DND-41 (cell line): ENCODE measurements at regions not wholly inside any gene's neighbourhood (a gene's known extent, or its start where the extent isn't known, plus 50 kb on each side); places are given as distances from the start of the nearest gene placed in this dataset.

Source experiments
- ATAC-seq: fragments of 200-7000 bp; cut with Tn5 transposase; 3 replicates; pipeline ENCODE4 v1.9.1; 2021; ENCODE audit warnings: low read depth; ENCODE audit not compliant: insufficient read depth
- DNase-seq: peaks from one replicate; pipeline ENCODE4 v3.0.0-alpha.2; 2020
- H2AFZ ChIP-seq: 2 replicates; pipeline ENCODE4 v1.6.0; 2012; ENCODE audit warnings: low read depth, low read length
- H3K27ac ChIP-seq: 2 replicates; pipeline ENCODE4 v1.5.1; 2012; ENCODE audit warnings: low read length, inconsistent platforms
- H3K27me3 ChIP-seq: fragments of 200-600 bp; sonication (generic); 2 replicates; pipeline ENCODE4 v1.6.0; 2012; ENCODE audit warnings: low read length, mild to moderate bottlenecking, inconsistent platforms; ENCODE audit not compliant: insufficient read depth, poor library complexity
- H3K36me3 ChIP-seq: 2 replicates; pipeline ENCODE4 v1.5.1; 2012; ENCODE audit warnings: low read length, inconsistent platforms; ENCODE audit not compliant: insufficient read depth
- H3K4me1 ChIP-seq: 2 replicates; pipeline ENCODE4 v1.5.1; 2012; ENCODE audit warnings: mild to moderate bottlenecking, low read length; ENCODE audit not compliant: insufficient read depth
- H3K4me2 ChIP-seq: 2 replicates; pipeline ENCODE4 v1.6.0; 2012; ENCODE audit warnings: mild to moderate bottlenecking, moderate library complexity, low read length, inconsistent platforms; ENCODE audit not compliant: insufficient read depth
- H3K4me3 ChIP-seq, 2 experiments: fragments of 200-600 bp in 1 of 2; shearing (Covaris generic) in 1 of 2; 2 replicates each; pipeline ENCODE4 v1.5.1; 2012 to 2016; ENCODE audit warnings: inconsistent platforms in 2 of 2, low read length in 2 of 2, mild to moderate bottlenecking in 2 of 2, low read depth in 1 of 2, moderate library complexity in 1 of 2
- H3K79me2 ChIP-seq: 2 replicates; pipeline ENCODE4 v1.6.0; 2012; ENCODE audit warnings: low read length, inconsistent platforms; ENCODE audit not compliant: insufficient read depth
- H3K9ac ChIP-seq: 2 replicates; pipeline ENCODE4 v1.6.0; 2012; ENCODE audit warnings: low read depth, mild to moderate bottlenecking, inconsistent platforms, low read length, moderate library complexity
- H3K9me3 ChIP-seq: 2 replicates; pipeline ENCODE4 v1.5.1; 2012; ENCODE audit warnings: low read length, moderate library complexity, mild to moderate bottlenecking, inconsistent platforms; ENCODE audit not compliant: insufficient read depth, severe bottlenecking
- H4K20me1 ChIP-seq: 2 replicates; pipeline ENCODE4 v1.6.0; 2012; ENCODE audit warnings: low read length; ENCODE audit not compliant: insufficient read depth
- EZH2 ChIP-seq: IDR thresholded peaks from 3 replicates; pipeline ENCODE4 v1.6.1; 2012; ENCODE audit warnings: borderline replicate concordance, low read depth, mild to moderate bottlenecking, moderate library complexity, low read length, inconsistent platforms; ENCODE audit not compliant: severe bottlenecking
- TF ChIP-seq, protein P1 (sequence below): IDR thresholded peaks from 2 replicates; pipeline ENCODE4 v1.5.1; 2012; ENCODE audit warnings: borderline replicate concordance, low read length, moderate library complexity, mild to moderate bottlenecking; ENCODE audit not compliant: poor library complexity, severe bottlenecking; ENCODE audit errors: extremely low read depth

- Histone ChIP-seq H3K4me3 (peak overlapping the region; percentile 8 to 55; a peak in 3 of 4 replicates), H3K4me1 (peaks cover 18% of the 10 kb centered on the region), H3K36me3 (no peaks in the 10 kb centered on the region), H3K4me2 (peak overlapping the region; percentile 69), H3K9me3 (no peaks in the 10 kb centered on the region), H3K27ac (peak overlapping the region; percentile 51; the same call in 1 of the 2 replicates), H2AFZ (peak overlapping the region; percentile 74), H3K9ac (peak overlapping the region; percentile 37), H3K79me2 (no peaks in the 10 kb centered on the region), H3K27me3 (no peaks in the 10 kb centered on the region), H4K20me1 (no peaks in the 10 kb centered on the region)
- TF ChIP-seq, protein P1, sequence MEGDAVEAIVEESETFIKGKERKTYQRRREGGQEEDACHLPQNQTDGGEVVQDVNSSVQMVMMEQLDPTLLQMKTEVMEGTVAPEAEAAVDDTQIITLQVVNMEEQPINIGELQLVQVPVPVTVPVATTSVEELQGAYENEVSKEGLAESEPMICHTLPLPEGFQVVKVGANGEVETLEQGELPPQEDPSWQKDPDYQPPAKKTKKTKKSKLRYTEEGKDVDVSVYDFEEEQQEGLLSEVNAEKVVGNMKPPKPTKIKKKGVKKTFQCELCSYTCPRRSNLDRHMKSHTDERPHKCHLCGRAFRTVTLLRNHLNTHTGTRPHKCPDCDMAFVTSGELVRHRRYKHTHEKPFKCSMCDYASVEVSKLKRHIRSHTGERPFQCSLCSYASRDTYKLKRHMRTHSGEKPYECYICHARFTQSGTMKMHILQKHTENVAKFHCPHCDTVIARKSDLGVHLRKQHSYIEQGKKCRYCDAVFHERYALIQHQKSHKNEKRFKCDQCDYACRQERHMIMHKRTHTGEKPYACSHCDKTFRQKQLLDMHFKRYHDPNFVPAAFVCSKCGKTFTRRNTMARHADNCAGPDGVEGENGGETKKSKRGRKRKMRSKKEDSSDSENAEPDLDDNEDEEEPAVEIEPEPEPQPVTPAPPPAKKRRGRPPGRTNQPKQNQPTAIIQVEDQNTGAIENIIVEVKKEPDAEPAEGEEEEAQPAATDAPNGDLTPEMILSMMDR = no peak
- no peak for TF ChIP-seq EZH2
- DNase-seq (no peak), ATAC-seq (peak; percentile 64)
Measured at GRCh38 chr6:122323361-122323760, 76.1 kb upstream of the HSF2 start.

DNA sequence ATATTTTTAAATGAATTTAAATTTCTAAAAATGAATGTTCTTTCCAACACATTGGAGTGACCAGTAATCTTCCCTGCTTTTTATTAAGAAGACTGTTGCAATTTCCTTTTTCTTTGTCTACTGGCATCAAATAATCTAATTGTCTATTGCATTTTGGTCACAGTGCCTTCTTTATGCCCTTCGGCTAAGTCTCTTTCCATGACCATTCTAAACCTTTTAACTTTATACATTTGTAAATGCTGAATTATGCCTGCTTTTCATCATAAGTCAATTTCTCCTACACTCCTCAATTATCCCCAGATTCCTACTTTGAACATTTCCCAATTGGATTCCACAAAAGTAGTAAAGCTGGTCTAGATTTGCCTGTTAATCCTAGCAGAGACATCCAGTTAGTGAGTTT is 69.1 kb upstream of the HSF2 start:
- TF ChIP-seq, protein P1 = no peak
- no peak for TF ChIP-seq EZH2
- Histone ChIP-seq H3K9ac (no peak overlapping the region), H2AFZ (no peak overlapping the region), H3K4me3 (no peak overlapping the region), H3K27me3 (no peaks in the 10 kb centered on the region), H3K9me3 (no peaks in the 10 kb centered on the region), H3K27ac (no peak overlapping the region), H3K36me3 (no peaks in the 10 kb centered on the region), H3K4me1 (no peaks in the 10 kb centered on the region), H4K20me1 (no peaks in the 10 kb centered on the region), H3K79me2 (no peaks in the 10 kb centered on the region), H3K4me2 (no peak overlapping the region)
- DNase-seq (no peak), ATAC-seq (no peak)

GRCh38 chr6:122337645-122338044 is 61.8 kb upstream of the HSF2 start:
- Histone ChIP-seq H3K4me1 (no peaks in the 10 kb centered on the region), H3K36me3 (no peaks in the 10 kb centered on the region), H2AFZ (no peak overlapping the region), H3K9me3 (no peaks in the 10 kb centered on the region), H3K4me2 (no peak overlapping the region), H3K27me3 (no peaks in the 10 kb centered on the region), H3K79me2 (no peaks in the 10 kb centered on the region), H3K27ac (no peak overlapping the region), H3K9ac (no peak overlapping the region), H3K4me3 (no peak overlapping the region), H4K20me1 (no peaks in the 10 kb centered on the region)
- ATAC-seq (no peak), DNase-seq (no peak)
- TF ChIP-seq, protein P1 = no peak
- no peak for TF ChIP-seq EZH2

GRCh38 chr6:122339661-122340060 is 59.8 kb upstream of the HSF2 start:
- Histone ChIP-seq H3K9ac (no peak overlapping the region), H3K4me3 (no peak overlapping the region), H3K79me2 (no peaks in the 10 kb centered on the region), H4K20me1 (no peaks in the 10 kb centered on the region), H3K36me3 (no peaks in the 10 kb centered on the region), H3K9me3 (no peaks in the 10 kb centered on the region), H3K27me3 (no peaks in the 10 kb centered on the region), H3K4me1 (no peaks in the 10 kb centered on the region), H3K4me2 (no peak overlapping the region), H3K27ac (no peak overlapping the region), H2AFZ (no peak overlapping the region)
- TF ChIP-seq EZH2 = no peak
- TF ChIP-seq, protein P1 = no peak
- no peak for DNase-seq
- no peak for ATAC-seq
